Esophagus (tissue), 2 donors: ENCODE measurements at regions not wholly inside any gene's neighbourhood (a gene's known extent, or its start where the extent isn't known, plus 50 kb on each side); places are given as distances from the start of the nearest gene placed in this dataset.

Source experiments
- H3K27ac ChIP-seq, 2 donors: one replicate each; pipeline ENCODE4 v1.5.1; 2013; ENCODE audit warnings: low read depth in 2 of 2, mild to moderate bottlenecking in 2 of 2, inconsistent platforms in 1 of 2, low read length in 1 of 2, moderate library complexity in 1 of 2
- H3K27me3 ChIP-seq, 2 donors: one replicate each; pipeline ENCODE4 v1.6.1; 2013; ENCODE audit warnings: low read length in 2 of 2, control low read depth in 1 of 2, mild to moderate bottlenecking in 1 of 2; ENCODE audit not compliant: insufficient read depth in 2 of 2, control insufficient read depth in 1 of 2
- H3K36me3 ChIP-seq, 2 donors: one replicate each; pipeline ENCODE4 v1.6.1; 2013; ENCODE audit warnings: low read length in 1 of 2; ENCODE audit not compliant: control insufficient read depth in 2 of 2, insufficient read depth in 2 of 2
- H3K4me1 ChIP-seq, 2 donors: one replicate each; pipeline ENCODE4 v1.6.1; 2013; ENCODE audit warnings: low read length in 1 of 2; ENCODE audit not compliant: control insufficient read depth in 2 of 2, insufficient read depth in 2 of 2
- H3K4me3 ChIP-seq, 2 donors: one replicate each; pipeline ENCODE4 v1.5.1; 2013; ENCODE audit warnings: low read length in 2 of 2, mild to moderate bottlenecking in 2 of 2, low read depth in 1 of 2, moderate library complexity in 1 of 2
- H3K9me3 ChIP-seq, 2 donors: one replicate each; pipeline ENCODE4 v1.6.1; 2013; ENCODE audit warnings: mild to moderate bottlenecking in 2 of 2, low read depth in 1 of 2, low read length in 1 of 2, moderate library complexity in 1 of 2; ENCODE audit not compliant: control insufficient read depth in 2 of 2, insufficient read depth in 1 of 2
- WGBS, 2 donors: extraction: QIAGEN DNeasy Blood & Tissue Kit; methylation state at CpG; one replicate each; pipeline ENCODE4 v1.1.7; 2013; 5-methylcytosine and 5-hydroxymethylcytosine counted together
- donor health status: healthy with polysubstance abuse.
- donor health status: Bipolar disorder and iron deficiency.

DNA sequence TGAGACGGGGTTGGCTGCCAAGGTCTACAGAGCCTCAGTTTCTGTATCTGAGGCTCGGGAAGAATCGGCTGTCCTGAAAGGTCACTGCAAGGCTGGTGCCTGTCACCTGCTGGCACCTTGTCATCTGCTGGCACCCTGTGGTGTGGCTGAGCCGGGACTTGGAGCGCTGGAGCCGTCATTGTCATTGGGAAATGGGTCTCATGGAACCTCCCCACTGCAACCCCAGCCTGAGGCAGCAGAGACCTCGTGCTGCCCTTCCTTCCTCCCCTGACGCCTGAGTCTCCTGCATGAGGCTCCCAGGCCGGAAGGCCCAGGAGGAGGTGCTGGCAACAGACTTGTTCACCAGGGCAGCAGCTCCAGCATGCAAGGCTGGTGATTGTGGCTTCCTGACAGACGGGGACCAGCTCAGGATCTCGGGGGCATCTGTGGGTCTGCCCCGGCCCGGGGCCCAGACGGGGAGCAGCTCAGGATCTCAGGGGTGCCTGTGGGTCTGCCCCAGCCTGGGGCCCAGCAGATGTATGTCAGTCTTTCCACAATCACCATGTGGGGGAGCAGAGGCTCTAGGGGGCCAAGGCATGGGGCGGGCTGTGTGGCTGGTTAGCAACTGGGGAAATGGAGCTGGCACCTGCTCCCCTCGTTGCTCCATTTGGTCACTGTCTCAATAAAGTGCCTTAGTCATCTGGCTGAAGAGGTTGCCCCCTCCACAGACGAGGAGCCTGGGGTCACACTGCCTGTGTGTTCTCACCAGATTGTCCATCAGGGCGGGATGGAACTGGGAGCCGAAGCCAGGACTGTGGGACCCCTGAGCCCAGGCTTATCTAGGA, 668.7 kb downstream of the BRD1 start:
- no peaks in the 10 kb centered on the region for H3K36me3 ChIP-seq
- H3K27ac ChIP-seq, result no peak overlapping the region
- H3K27me3 ChIP-seq, result no peaks in the 10 kb centered on the region
- H3K4me3 ChIP-seq, result no peak overlapping the region
- 71 to 75% methylated on average over 18 to 19 of the region's 19 CpGs for WGBS, 2 donors
- no peaks in the 10 kb centered on the region for H3K9me3 ChIP-seq
- H3K4me1 ChIP-seq, result no peaks in the 10 kb centered on the region

DNA sequence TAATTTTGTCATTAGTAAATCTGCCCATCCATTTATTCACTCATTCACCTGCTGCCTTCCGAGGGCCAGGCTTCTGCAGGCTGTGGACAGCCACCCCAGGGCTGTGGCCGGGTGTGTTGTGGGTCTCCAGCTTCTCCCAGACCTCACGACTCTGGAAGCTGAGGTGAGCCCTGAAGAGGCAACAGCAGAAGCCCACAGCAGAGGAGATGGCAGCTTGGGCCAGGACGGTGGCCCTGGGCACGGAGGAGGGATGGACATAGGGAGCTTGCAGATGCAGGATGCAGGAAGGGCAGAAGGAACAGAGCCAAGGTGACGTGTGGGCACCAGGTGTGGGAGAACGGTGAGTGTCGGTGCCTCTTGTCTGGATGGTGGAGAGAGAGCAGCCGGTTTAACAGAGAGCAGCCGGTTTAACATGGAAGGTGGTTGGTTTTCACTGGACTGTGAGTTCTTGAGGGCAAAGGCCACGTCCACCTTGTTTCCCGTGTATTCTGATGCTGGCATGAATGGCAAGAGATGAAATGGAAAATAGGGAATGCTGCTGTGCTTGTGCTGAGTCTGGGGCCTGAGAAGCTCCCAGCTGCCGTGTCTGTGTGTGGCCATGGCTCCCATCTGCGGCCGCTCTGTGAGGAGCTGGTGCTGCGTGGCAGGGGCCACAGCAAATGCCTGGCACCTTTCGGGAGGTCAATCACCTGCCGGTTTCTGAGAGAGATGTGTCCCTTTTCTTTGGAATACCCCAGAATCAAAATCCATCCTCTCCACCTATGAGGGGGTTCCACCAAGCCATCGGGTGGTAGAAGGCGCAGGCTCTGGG, 669.9 kb downstream of the BRD1 start:
- Histone ChIP-seq H3K27ac (no peak overlapping the region), H3K36me3 (no peaks in the 10 kb centered on the region), H3K4me3 (no peak overlapping the region), H3K27me3 (no peaks in the 10 kb centered on the region), H3K4me1 (no peaks in the 10 kb centered on the region), H3K9me3 (no peaks in the 10 kb centered on the region)
- 84 to 87% methylated on average over 20 of the region's 20 CpGs for WGBS, 2 donors

DNA sequence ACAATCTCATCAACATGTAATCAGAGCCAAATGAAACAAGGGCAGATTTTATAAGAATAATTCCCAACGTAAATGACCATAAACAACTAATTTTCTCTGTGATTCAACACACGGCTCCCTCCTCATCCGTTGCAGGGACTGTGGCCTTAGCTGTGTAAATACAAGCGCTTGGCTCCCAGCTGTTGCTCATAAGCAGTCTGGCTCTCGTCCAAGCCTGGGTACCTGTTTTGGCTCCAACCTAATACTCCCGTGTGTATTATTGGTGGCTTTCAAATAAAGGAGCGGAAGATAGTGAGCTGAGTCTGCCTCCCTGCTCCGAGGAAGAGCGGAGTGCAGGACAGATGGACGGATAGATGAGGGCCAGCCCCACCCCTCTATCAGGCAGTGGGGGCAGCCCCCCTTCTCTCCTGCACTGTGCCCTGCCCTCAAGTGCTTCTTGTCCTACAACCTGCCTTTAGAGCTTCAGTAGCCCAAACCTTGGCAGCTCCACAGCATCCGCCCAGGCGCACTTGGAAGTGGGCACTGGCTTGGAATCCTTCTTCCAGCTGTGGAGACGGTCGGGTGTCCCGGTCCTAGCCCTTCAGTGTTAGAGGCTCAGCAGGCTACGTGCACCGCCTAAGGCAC, 670.9 kb downstream of the BRD1 start:
- no peak overlapping the region for H3K4me3 ChIP-seq
- H3K9me3 ChIP-seq, result no peaks in the 10 kb centered on the region
- no peaks in the 10 kb centered on the region for H3K4me1 ChIP-seq
- no peaks in the 10 kb centered on the region for H3K36me3 ChIP-seq
- 41 to 45% methylated on average over 17 of the region's 17 CpGs for WGBS, 2 donors
- H3K27ac ChIP-seq, result no peak overlapping the region
- no peaks in the 10 kb centered on the region for H3K27me3 ChIP-seq

DNA sequence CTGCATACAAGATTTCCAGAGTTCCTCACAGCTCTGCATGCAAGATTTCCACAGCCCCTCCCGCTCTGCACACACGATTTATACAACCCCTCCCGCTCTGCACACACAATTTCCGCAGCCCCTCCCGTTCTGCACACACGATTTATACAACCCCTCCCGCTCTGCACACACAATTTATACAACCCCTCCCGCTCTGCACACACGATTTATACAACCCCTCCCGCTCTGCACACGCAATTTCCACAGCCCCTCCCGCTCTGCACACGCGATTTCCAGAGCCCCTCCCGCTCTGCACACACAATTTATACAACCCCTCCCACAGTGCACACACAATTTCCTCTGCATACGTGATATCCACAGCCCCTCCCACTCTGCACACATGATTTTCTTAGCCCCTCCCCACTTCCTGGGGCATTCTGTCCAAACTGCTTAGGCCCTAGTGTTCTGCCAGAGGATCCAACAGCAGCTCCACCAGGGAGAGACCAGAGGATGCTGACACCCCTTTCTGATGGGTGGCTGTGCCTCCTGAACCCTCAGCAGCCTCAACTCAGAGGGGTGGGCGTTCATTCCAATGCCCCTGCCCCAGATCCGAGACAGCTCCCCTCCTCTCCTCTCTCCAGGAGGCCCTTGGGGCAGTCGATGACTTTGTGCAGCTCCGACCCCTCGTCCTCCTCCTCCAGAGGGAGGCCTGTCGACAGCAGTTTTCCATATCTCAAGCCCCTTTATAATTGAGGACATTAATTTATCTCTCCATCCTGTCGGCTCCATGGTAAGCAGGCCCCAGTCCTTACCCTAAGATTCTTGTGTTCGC, 671.7 kb downstream of the BRD1 start:
- H3K4me3 ChIP-seq, result no peak overlapping the region
- H3K36me3 ChIP-seq, result no peaks in the 10 kb centered on the region
- no peak overlapping the region for H3K27ac ChIP-seq
- no peaks in the 10 kb centered on the region for H3K4me1 ChIP-seq
- WGBS, 2 donors, result 49 to 58% methylated on average over 24 of the region's 24 CpGs
- H3K27me3 ChIP-seq, result no peaks in the 10 kb centered on the region
- no peaks in the 10 kb centered on the region for H3K9me3 ChIP-seq

DNA sequence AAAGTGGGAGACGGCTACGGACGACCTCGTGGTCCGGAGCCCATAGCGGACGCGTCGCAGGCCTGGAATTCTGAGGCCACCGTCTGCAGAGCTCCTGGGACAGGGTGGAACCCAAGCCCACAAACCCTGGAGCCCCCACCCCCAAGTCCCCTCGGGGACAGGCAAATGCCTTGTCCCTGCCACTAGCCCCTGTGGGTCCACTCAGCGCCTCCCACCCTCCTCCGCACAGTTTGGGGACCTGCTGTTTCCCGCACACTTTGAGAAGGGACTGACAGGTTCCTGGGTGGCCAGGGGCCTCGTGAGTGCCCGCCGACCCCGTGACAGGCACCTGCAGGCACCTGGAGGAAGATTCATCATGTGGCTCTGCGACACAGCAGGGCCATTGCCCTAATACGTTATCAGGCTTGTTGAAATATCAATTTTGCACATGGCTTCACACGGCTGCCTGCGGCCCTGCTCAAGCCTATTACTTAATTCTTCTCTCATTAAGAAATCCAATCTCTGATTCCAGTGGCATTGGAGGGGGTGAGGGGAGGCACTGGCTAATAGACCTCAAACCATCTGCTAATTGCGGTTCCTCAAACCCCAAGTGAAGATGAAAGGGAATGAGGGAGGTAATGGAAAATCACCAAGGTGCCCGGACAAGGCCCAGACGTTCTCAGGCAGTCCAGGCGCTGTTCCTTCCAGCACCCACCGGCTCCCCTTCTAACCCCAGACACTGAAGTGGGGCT, 672.5 kb downstream of the BRD1 start:
- H3K27me3 ChIP-seq, result no peaks in the 10 kb centered on the region
- no peaks in the 10 kb centered on the region for H3K9me3 ChIP-seq
- no peaks in the 10 kb centered on the region for H3K4me1 ChIP-seq
- no peaks in the 10 kb centered on the region for H3K36me3 ChIP-seq
- 72 to 80% methylated on average over 27 of the region's 27 CpGs for WGBS, 2 donors
- no peak overlapping the region for H3K27ac ChIP-seq
- H3K4me3 ChIP-seq, result no peak overlapping the region

DNA sequence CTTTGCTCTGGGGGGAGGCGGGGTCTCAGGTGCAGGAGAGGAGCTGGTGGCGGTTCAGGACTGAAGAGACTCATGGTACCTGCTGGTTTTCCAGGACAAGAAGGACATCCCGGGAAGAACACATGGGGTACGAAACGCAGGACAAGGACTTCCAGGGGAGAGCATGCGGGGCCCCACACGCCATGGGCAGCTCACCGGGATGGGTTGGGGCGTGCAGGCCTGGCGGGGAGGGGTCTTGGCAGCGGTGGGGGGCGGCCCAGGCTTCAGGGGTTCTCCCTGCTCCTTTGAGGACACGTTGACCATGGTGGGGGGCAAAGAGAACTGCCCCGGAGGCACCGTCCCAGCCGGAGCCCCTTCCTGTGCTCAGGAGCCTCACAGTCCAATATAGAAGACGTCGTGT, 673.2 kb downstream of the BRD1 start:
- H3K36me3 ChIP-seq, result no peaks in the 10 kb centered on the region
- H3K4me1 ChIP-seq, result no peaks in the 10 kb centered on the region
- WGBS, 2 donors, result 70 to 78% methylated on average over 18 of the region's 18 CpGs
- H3K4me3 ChIP-seq, result no peak overlapping the region
- no peaks in the 10 kb centered on the region for H3K27me3 ChIP-seq
- no peak overlapping the region for H3K27ac ChIP-seq
- no peaks in the 10 kb centered on the region for H3K9me3 ChIP-seq

DNA sequence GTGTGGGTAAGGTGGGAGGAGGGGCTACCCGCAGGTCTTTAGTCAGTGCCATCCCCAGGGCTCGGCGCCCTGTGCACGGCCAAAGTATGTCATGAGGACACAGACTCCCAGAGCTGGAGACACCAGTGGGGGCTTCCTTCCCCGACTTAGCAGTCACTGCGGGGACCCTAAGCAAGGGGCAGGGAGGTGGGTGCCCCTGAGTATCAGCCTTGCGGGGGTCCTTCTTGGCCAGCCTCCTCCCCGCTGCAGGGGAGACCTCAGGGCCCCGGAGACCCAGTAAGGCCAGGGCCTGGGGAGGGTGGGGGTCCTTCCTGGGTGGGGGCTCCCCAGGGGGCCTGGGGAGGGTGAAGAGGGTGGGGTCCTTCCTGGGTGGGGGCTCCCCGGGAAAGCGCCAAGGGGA, 673.8 kb downstream of the BRD1 start:
- H3K9me3 ChIP-seq, result no peaks in the 10 kb centered on the region
- no peak overlapping the region for H3K27ac ChIP-seq
- H3K4me1 ChIP-seq, result no peaks in the 10 kb centered on the region
- H3K27me3 ChIP-seq, result no peaks in the 10 kb centered on the region
- WGBS, 2 donors, result 82 to 83% methylated on average over 11 of the region's 11 CpGs
- no peak overlapping the region for H3K4me3 ChIP-seq
- H3K36me3 ChIP-seq, result no peaks in the 10 kb centered on the region

DNA sequence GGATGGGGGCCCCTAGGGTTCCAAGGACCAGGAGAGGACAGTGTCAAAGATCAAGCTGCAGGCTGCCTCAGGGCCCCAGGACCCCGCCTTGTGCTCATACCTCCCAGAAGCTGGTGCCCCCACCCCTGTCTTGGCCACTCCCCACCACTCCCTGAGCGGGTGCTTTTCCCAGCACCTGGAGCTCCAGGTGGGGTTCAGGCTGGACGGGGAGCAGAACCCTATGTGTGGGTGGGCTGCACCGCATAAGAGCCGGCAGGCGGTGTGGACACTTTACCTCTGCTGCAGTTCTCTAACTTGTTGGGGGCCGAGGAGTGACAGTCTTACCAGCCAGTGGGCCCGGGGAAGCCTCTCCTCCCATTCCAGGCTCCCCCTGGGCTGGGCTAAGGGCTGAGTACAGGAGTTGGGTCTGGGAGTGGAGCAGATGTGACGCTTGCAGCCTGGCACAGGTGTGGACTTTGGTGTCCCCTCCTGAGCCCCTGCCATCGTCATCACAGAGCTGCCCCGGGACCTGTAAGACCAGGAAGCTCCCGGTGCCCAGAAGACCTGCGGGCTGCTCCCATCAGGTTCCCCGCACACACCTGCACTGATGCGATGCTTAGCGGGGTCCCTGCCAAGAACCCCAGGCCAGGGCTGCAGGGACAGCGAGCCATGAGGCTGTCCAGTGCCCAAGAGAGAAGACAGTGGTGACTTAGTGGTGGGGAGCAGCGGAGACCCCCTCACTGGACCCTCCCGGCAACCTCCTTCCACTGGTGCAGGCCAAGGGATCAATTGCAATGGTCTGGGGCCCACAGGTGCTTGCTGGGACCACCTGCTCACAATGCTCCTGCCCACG, 674.5 kb downstream of the BRD1 start:
- Histone ChIP-seq H3K27me3 (no peaks in the 10 kb centered on the region), H3K9me3 (no peaks in the 10 kb centered on the region), H3K4me3 (no peak overlapping the region), H3K4me1 (no peaks in the 10 kb centered on the region), H3K27ac (no peak overlapping the region), H3K36me3 (no peaks in the 10 kb centered on the region)
- WGBS, 2 donors, result 71 to 76% methylated on average over 20 of the region's 20 CpGs
